ENCODE measurements at regions not wholly inside any gene's neighbourhood (a gene's known extent, or its start where the extent isn't known, plus 50 kb on each side); places are given as distances from the start of the nearest gene placed in this dataset.

DNA sequence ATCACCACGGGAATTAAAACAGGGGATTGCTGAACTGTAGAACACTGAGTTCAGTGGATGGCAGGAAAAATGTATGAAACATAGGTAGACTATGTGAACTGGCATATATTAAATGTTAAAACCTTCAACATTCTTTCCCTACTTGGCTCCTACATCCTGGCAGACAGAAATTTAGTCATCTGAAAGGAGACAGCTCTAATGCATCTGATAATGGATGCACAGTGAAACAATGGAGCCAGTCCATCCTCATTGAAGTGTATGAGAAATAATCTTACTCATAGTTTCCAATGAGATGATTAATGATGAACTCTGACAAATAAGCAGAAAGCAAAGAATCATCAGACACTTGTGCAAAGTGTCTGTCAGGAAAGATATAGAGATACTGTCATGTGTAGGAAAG is 1629.7 kb upstream of the TMEFF2 start:
- no TSS peak for BruUV-seq (replicated peaks)
- intact Hi-C loops (cut with micrococcal nuclease; ENCODE audit: unreplicated experiment): no loop called here

DNA sequence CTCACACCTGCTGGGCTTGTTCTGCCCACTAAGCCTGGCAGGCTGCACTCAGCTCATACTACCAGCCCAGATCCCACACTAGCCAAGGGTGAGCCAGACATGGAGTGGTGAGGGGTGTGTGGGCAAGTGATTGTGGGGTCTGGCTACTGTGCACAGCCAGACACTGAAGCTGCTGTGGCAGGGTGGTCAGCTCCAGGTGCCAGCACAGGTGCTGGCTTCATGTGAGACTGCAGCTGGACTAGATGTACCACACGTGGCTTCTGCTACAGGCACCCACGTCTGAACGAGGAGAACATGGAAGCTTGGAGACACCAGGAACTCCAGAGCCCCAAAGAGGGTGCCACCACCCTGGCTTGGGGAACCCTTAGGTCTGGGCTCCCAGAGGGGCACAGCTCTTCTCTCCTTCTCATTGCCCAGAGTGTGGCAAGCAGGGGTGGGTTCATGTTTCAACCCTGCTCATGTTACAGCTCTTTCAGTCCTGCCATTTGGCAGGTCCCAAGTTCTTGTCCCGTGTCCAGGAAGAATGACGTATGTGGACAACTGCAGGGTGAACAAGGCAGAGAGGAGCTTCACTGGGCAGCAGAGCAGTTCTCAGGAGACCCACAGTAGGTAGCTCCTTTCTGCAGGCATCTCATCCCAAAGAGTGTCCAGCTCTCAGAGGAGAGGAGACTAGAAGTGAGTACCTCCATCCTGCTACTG is 1624.2 kb upstream of the TMEFF2 start:
- H3K79me2 ChIP-seq (ENCODE audit: insufficient read depth, low read depth, low read length): no peaks in the 10 kb centered on the region
- no peak overlapping the region for H3K27ac ChIP-seq (ENCODE audit: low read depth, low read length, poor library complexity, severe bottlenecking)
- H3K4me3 ChIP-seq (ENCODE audit: low read depth, low read length, poor library complexity, severe bottlenecking): no peak overlapping the region
- POLR2A ChIA-PET: no interaction called here
- H3K4me1 ChIP-seq (ENCODE audit: insufficient read depth, low read length, poor library complexity, severe bottlenecking): no peaks in the 10 kb centered on the region
- H3K9me2 ChIP-seq (ENCODE audit: insufficient read depth, low read length): no peaks in the 10 kb centered on the region; the same call in 1 of the 2 replicates
- intact Hi-C loops (cut with micrococcal nuclease; ENCODE audit: unreplicated experiment): no loop called here
- BruUV-seq (replicated peaks): no TSS peak
- no peak overlapping the region for H3K4me2 ChIP-seq (ENCODE audit: low read length)
- H2AFZ ChIP-seq (ENCODE audit: low read length): no peak overlapping the region
- no peaks in the 10 kb centered on the region for H3K9me3 ChIP-seq (ENCODE audit: low read length)
- no peaks in the 10 kb centered on the region for H3K36me3 ChIP-seq (ENCODE audit: insufficient read depth, low read length)
- TF ChIP-seq, protein P1, sequence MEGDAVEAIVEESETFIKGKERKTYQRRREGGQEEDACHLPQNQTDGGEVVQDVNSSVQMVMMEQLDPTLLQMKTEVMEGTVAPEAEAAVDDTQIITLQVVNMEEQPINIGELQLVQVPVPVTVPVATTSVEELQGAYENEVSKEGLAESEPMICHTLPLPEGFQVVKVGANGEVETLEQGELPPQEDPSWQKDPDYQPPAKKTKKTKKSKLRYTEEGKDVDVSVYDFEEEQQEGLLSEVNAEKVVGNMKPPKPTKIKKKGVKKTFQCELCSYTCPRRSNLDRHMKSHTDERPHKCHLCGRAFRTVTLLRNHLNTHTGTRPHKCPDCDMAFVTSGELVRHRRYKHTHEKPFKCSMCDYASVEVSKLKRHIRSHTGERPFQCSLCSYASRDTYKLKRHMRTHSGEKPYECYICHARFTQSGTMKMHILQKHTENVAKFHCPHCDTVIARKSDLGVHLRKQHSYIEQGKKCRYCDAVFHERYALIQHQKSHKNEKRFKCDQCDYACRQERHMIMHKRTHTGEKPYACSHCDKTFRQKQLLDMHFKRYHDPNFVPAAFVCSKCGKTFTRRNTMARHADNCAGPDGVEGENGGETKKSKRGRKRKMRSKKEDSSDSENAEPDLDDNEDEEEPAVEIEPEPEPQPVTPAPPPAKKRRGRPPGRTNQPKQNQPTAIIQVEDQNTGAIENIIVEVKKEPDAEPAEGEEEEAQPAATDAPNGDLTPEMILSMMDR (conservative IDR thresholded peaks at IDR 0.05; ENCODE audit: low read length): no peak
- TF ChIP-seq EZH2phosphoT487 (IDR thresholded peaks at IDR 0.05; ENCODE audit: borderline replicate concordance, low read depth, low read length): no peak
- no peaks in the 10 kb centered on the region for H4K20me1 ChIP-seq (ENCODE audit: insufficient read depth, low read length)
- no peak for DNase-seq (ENCODE audit: low spot score)
- CTCF ChIA-PET (ENCODE audit: unreplicated experiment): no interaction called here

More for the DNA sequence above, 1629.7 kb upstream of the TMEFF2 start:
- Histone ChIP-seq H3K4me3 (ENCODE audit: low read depth, low read length, poor library complexity, severe bottlenecking) (no peak overlapping the region), H3K36me3 (ENCODE audit: insufficient read depth, low read length) (no peaks in the 10 kb centered on the region), H3K79me2 (ENCODE audit: insufficient read depth, low read depth, low read length) (no peaks in the 10 kb centered on the region), H3K4me2 (ENCODE audit: low read length) (no peak overlapping the region), H3K4me1 (ENCODE audit: insufficient read depth, low read length, poor library complexity, severe bottlenecking) (no peaks in the 10 kb centered on the region), H4K20me1 (ENCODE audit: insufficient read depth, low read length) (no peaks in the 10 kb centered on the region), H3K9me2 (ENCODE audit: insufficient read depth, low read length) (no peaks in the 10 kb centered on the region), H2AFZ (ENCODE audit: low read length) (no peak overlapping the region), H3K27ac (ENCODE audit: low read depth, low read length, poor library complexity, severe bottlenecking) (no peak overlapping the region), H3K9me3 (ENCODE audit: low read length) (no peaks in the 10 kb centered on the region)
- TF ChIP-seq, protein P1 (conservative IDR thresholded peaks at IDR 0.05; ENCODE audit: low read length): no peak
- no peak for TF ChIP-seq EZH2phosphoT487 (IDR thresholded peaks at IDR 0.05; ENCODE audit: borderline replicate concordance, low read depth, low read length)
- DNase-seq (ENCODE audit: low spot score): no peak
- ChIA-PET POLR2A (no interaction called here), CTCF (ENCODE audit: unreplicated experiment) (no interaction called here)

- no peak overlapping the region for H3K4me2 ChIP-seq (ENCODE audit: low read length)
- CTCF ChIA-PET (ENCODE audit: unreplicated experiment): no interaction called here
- intact Hi-C loops (cut with micrococcal nuclease; ENCODE audit: unreplicated experiment): no loop called here
- no peaks in the 10 kb centered on the region for H3K79me2 ChIP-seq (ENCODE audit: insufficient read depth, low read depth, low read length)
- no peaks in the 10 kb centered on the region for H4K20me1 ChIP-seq (ENCODE audit: insufficient read depth, low read length)
- no peak overlapping the region for H2AFZ ChIP-seq (ENCODE audit: low read length)
- no peaks in the 10 kb centered on the region for H3K9me3 ChIP-seq (ENCODE audit: low read length)
- TF ChIP-seq, protein P1 (conservative IDR thresholded peaks at IDR 0.05; ENCODE audit: low read length): no peak
- TF ChIP-seq EZH2phosphoT487 (IDR thresholded peaks at IDR 0.05; ENCODE audit: borderline replicate concordance, low read depth, low read length): no peak
- no TSS peak for BruUV-seq (replicated peaks)
- no peaks in the 10 kb centered on the region; the same call in 1 of the 2 replicates for H3K9me2 ChIP-seq (ENCODE audit: insufficient read depth, low read length)
- H3K27ac ChIP-seq (ENCODE audit: low read depth, low read length, poor library complexity, severe bottlenecking): no peak overlapping the region
- POLR2A ChIA-PET: interaction anchor here (0.6 kb wide), 1 partner anchor 266 kb away, joined by 3 read pairs; no protein-coding TSS in a partner anchor
- H3K4me1 ChIP-seq (ENCODE audit: insufficient read depth, low read length, poor library complexity, severe bottlenecking): no peaks in the 10 kb centered on the region
- H3K4me3 ChIP-seq (ENCODE audit: low read depth, low read length, poor library complexity, severe bottlenecking): no peak overlapping the region
- no peak for DNase-seq (ENCODE audit: low spot score)
- H3K36me3 ChIP-seq (ENCODE audit: insufficient read depth, low read length): no peaks in the 10 kb centered on the region
These were observed 1621.3 kb upstream of the TMEFF2 start for GRCh38 chr2:193816008-193816407.
